Panc1 (cell line): ENCODE measurements at regions not wholly inside any gene's neighbourhood (a gene's known extent, or its start where the extent isn't known, plus 50 kb on each side); places are given as distances from the start of the nearest gene placed in this dataset.

Experiments used
- ATAC-seq: fragments of 200-7000 bp; cut with Tn5 transposase; 2 replicates; pipeline ENCODE4 v1.9.1; 2020; ENCODE audit warnings: mild to moderate bottlenecking, moderate library complexity
- BruUV-seq: library from RNA; stranded (reverse); fragments of 400-500 nt; replicated peaks from 2 replicates; lab custom pipeline; 2021; lab: Mats Ljungman, UMichigan
- CTCF ChIA-PET: fragments of 300-600 bp; sonication (Branson Sonifier 250); formaldehyde crosslinking; loops from one replicate; lab custom pipeline; 2022; ENCODE audit warnings: antibody characterized with exemption; lab: Charles Lee
- POLR2A ChIA-PET: fragments of 300-600 bp; sonication (Branson Sonifier 250); formaldehyde crosslinking; loops from one replicate; lab custom pipeline; 2022; ENCODE audit warnings: antibody characterized with exemption; lab: Charles Lee
- DNase-seq: peaks from one replicate; pipeline ENCODE4 v3.0.0-alpha.2; 2010; ENCODE audit warnings: low read depth, low spot score
- H3K27ac ChIP-seq: 2 replicates; pipeline ENCODE4 v1.5.1; 2011; ENCODE audit warnings: mild to moderate bottlenecking, low read length, inconsistent platforms
- H3K27me3 ChIP-seq: fragments of 200-500 bp; sonication (Bioruptor generic); 2 replicates; pipeline ENCODE4 v1.6.0; 2014; ENCODE audit warnings: low read length, inconsistent platforms; ENCODE audit not compliant: control insufficient read depth, insufficient read depth
- H3K36me3 ChIP-seq: fragments of 200-500 bp; sonication (Bioruptor generic); 2 replicates; pipeline ENCODE4 v1.5.1; 2014; ENCODE audit warnings: inconsistent platforms, mild to moderate bottlenecking, low read length, moderate library complexity; ENCODE audit not compliant: control insufficient read depth, insufficient read depth
- H3K4me1 ChIP-seq: 2 replicates; pipeline ENCODE4 v1.5.1; 2011; ENCODE audit warnings: inconsistent platforms, mild to moderate bottlenecking, low read length, moderate library complexity; ENCODE audit not compliant: control insufficient read depth, insufficient read depth
- H3K4me3 ChIP-seq, 2 experiments: 2 replicates each; pipeline ENCODE4 v1.5.1; 2011 to 2012; ENCODE audit warnings: low read depth in 2 of 2, low read length in 2 of 2, mild to moderate bottlenecking in 2 of 2, inconsistent platforms in 1 of 2, moderate library complexity in 1 of 2
- H3K9me3 ChIP-seq: fragments of 200-500 bp; sonication (Bioruptor generic); 2 replicates; pipeline ENCODE4 v1.5.1; 2014; ENCODE audit warnings: low read depth, mild to moderate bottlenecking, inconsistent platforms, low read length, moderate library complexity; ENCODE audit not compliant: control insufficient read depth, insufficient read depth
- CTCF ChIP-seq: fragments of 450-650 bp; IDR thresholded peaks from 2 replicates; pipeline ENCODE4 v1.5.1; 2017; ENCODE audit warnings: mild to moderate bottlenecking
- POLR2AphosphoS5 ChIP-seq: IDR thresholded peaks from 2 replicates; pipeline ENCODE4 v1.6.1; 2012; ENCODE audit warnings: mild to moderate bottlenecking, low read depth, low read length, moderate library complexity
- REST ChIP-seq, 2 experiments: IDR thresholded peaks; 2 replicates each; pipeline ENCODE4 v1.6.1; 2011 to 2012; ENCODE audit warnings: low read depth in 2 of 2, control low read depth in 1 of 2, low read length in 1 of 2, mild to moderate bottlenecking in 1 of 2, moderate library complexity in 1 of 2; ENCODE audit not compliant: insufficient read depth in 1 of 2
- SIN3A ChIP-seq: IDR thresholded peaks from 2 replicates; pipeline ENCODE4 v1.6.1; 2012; ENCODE audit warnings: low read depth, mild to moderate bottlenecking, low read length, moderate library complexity, borderline replicate concordance; ENCODE audit not compliant: insufficient read depth
- TCF7L2 ChIP-seq: IDR thresholded peaks from 2 replicates; pipeline ENCODE4 v1.6.1; 2011; ENCODE audit warnings: mild to moderate bottlenecking, low read depth, low read length, inconsistent platforms
- in situ Hi-C: cut with HindIII; loops from 2 replicates; pipeline ENCODE4 v1.10.0; 2016; ENCODE audit warnings: low sequenced_read_pairs, low pct_unique_long_range_greater_than_20kb
- intact Hi-C: fragments of 100-400 bp; cut with micrococcal nuclease; formaldehyde crosslinking; loops from one replicate; pipeline ENCODE4 v1.10.0; 2022; ENCODE audit not compliant: unreplicated experiment

- no peaks in the 10 kb centered on the region for H3K36me3 ChIP-seq
- no peaks in the 10 kb centered on the region for H3K9me3 ChIP-seq
- CTCF ChIA-PET, result no interaction called here
- POLR2A ChIA-PET, result no interaction called here
- DNase-seq (no peak), ATAC-seq (no peak)
- no peak overlapping the region for H3K27ac ChIP-seq
- no peak overlapping the region for H3K4me3 ChIP-seq
- no peaks in the 10 kb centered on the region for H3K4me1 ChIP-seq
- in situ Hi-C loops, result no loop called here
- no peaks in the 10 kb centered on the region for H3K27me3 ChIP-seq
- intact Hi-C loops, result no loop called here
- BruUV-seq, result no TSS peak
- no peak for TF ChIP-seq TCF7L2
- TF ChIP-seq SIN3A, result no peak
- TF ChIP-seq REST (IDR thresholded peaks at IDR 0.05; ENCODE audit: insufficient read depth in 1 of 2, low read depth in 2 of 2, low read length in 1 of 2), result no peak
- TF ChIP-seq POLR2AphosphoS5, result no peak
- no peak for TF ChIP-seq CTCF
Observed at GRCh38 chr18:57249179-57249578, 102.3 kb downstream of the BOD1L2 start.

- POLR2A ChIA-PET, result no interaction called here
- Histone ChIP-seq H3K36me3 (no peaks in the 10 kb centered on the region), H3K9me3 (no peaks in the 10 kb centered on the region), H3K27me3 (no peaks in the 10 kb centered on the region), H3K27ac (no peak overlapping the region), H3K4me1 (no peaks in the 10 kb centered on the region), H3K4me3 (no peak overlapping the region)
- DNase-seq (no peak), ATAC-seq (no peak)
- CTCF ChIA-PET, result no interaction called here
- in situ Hi-C loops, result no loop called here
- TF ChIP-seq SIN3A (no peak), TCF7L2 (no peak), POLR2AphosphoS5 (no peak), CTCF (no peak), REST (IDR thresholded peaks at IDR 0.05; ENCODE audit: insufficient read depth in 1 of 2, low read depth in 2 of 2, low read length in 1 of 2) (no peak)
- BruUV-seq, result no TSS peak
- intact Hi-C loops, result no loop called here
Observed at GRCh38 chr18:57249883-57250282, 102.5 kb upstream of the ST8SIA3 start.
